Posterior vena cava (tissue), 2 donors: ENCODE measurements at regions not wholly inside any gene's neighbourhood (a gene's known extent, or its start where the extent isn't known, plus 50 kb on each side); places are given as distances from the start of the nearest gene placed in this dataset.

ENCODE experiments used
- DNase-seq: peaks from one replicate; pipeline ENCODE4 v3.0.0-alpha.2; 2020; ENCODE audit warnings: low spot score
- intact Hi-C, 2 donors: fragments of 100-400 bp; cut with DNase I; formaldehyde crosslinking; loops; one replicate each; pipeline versions ENCODE4 v1.14.1 to v1.14.2; 2022 to 2023
- donor health status: DM: yes; HTN: yes; CAD: no.
- donor health status: DM: yes; HTN: yes; CAD: no.

DNA sequence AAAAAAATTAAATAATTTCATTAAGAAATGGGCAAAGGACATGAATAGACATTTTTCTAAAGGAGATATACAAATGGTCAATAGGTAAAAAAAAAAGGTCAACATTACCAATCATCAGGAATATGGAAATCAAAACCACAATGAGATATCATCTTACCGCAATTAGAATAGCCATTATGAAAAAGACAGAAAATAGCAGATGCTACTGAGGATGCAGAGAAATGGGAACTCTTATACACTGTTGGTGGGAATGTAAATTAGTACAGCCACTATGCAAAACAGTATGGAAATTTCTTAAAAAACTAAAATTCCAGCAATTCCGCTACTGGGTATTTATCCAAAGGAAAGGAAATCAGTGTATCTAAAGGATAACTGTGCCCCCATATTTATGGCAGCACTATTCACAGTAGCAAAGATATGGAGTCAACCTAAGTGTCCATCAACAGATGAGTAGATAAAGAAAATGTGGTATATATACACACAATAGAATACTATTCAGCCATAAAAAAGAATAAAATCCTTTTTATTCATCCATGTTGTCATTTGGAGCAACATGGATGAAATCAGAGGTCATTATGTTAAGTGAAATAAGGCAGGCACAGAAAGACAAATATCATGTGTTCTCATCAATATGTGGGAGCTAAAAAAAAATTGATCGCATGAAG is 132.4 kb downstream of the RPL22L1 start:
- DNase-seq, result no peak
- intact Hi-C loops, result no loop called here

DNA sequence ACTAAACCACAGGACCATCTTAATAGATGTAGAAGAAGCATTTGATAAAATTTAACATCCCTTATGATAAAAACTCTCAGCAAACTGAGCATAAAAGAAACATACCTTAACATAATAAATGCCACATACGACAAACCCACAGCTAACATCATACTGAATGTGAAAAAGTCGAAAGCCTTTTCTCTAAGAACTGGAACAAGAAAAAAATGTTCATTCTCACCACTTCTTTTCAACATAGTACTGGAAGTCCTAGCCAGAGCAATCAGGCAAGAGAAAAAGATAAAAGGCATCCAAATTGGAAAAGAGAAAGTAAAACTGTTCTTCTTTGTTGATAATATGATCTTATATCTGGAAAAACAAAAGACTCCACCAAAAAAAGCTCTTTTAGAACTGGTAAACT is 134.2 kb downstream of the RPL22L1 start:
- DNase-seq, result no peak
- intact Hi-C loops, result no loop called here

DNA sequence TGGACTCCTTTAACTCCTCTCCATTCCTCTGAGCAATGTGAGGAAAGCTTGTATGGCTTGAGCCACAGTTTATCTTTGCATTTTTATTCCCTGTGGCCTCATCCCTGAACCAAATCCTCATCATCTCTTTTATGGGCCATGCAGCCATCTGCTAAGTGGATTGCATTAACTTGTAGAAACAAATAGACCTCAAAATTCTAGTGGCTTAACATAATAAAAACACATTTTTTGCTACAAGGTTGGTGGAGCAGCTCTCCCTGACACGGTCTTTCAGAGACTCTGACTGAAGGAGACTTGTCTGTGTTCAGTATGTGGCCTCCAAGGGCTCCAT is 135.3 kb downstream of the RPL22L1 start:
- intact Hi-C loops, result no loop called here
- no peak for DNase-seq

DNA sequence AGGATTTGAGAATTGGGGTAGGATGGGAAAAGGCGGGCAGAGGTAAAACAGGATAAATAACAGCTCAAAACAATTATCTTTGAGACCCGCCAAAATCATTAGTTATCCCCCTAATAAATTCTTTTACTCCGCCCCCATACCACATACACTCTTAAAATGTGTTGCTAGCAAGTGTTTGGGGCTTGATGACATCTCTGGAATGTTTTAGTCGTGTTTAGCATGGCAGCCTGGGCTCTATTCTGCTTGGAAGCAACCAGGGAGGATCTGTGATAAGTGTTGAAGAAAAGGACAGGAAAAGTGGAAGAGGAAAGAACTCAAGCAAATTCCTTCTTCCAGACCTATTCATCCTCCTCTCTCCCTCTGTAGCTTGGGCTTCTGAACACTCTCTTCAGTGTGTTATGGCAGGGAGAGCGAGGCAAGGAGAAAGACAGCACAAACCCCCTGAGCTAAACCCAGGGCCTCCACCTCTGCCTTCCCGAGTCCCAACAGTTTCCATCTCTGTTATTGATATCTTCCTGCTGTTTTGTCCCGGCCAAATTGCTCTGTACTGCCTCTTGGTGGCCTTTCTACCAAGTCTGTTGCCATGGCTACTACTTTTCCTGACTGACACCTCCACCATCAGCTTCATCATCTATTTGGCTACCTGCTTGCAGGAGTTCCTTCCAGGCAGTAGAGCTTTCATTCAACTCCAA is 135.8 kb downstream of the RPL22L1 start:
- intact Hi-C loops, result no loop called here
- no peak for DNase-seq

DNA sequence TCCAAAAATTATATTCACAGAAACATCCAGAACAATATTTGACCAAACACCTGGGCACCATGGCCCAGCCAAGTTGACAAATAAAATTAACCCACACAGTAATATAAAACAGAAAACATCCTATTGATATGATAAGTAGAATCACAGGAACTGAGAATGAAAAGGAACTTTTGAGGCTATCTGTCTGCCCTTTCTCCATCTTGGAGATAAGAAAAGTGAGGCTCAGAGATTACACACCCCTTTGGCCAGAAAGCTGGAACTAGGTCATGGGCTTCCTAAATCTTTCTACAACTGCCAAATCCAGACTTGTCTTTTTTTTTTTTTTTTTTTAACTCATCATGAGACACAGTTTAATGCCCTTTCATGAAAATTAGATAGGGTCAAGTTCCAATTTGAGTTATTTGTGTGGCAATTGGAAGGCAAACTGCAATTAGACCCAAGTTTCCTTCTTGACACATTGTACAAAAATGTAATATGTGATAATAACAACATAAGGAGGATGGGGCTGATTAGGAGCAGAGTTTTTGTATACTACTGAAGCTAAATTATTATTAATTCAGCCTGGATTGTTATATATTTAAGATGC is 137.2 kb downstream of the RPL22L1 start:
- intact Hi-C loops, result no loop called here
- DNase-seq, result no peak

DNA sequence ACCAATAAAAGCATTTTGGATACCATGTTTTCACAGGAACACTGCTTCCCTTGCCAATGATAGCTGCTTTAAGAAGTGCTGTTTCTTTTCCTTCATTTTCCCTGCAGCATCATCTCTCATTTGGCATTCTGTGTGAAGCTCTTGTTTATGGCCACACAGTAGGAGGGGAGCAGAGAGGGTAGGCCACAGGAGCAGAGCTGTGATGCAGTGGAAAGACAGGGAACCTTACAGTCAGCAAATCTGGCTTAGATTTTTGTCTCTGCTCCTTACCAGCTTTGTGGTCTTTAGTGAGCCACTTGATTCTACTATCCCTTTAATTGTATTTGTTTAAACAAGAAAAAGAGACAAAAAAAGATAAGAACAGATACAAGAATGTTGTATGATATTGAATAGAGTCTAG is 138.7 kb downstream of the RPL22L1 start:
- intact Hi-C loops, result no loop called here
- DNase-seq, result no peak

DNA sequence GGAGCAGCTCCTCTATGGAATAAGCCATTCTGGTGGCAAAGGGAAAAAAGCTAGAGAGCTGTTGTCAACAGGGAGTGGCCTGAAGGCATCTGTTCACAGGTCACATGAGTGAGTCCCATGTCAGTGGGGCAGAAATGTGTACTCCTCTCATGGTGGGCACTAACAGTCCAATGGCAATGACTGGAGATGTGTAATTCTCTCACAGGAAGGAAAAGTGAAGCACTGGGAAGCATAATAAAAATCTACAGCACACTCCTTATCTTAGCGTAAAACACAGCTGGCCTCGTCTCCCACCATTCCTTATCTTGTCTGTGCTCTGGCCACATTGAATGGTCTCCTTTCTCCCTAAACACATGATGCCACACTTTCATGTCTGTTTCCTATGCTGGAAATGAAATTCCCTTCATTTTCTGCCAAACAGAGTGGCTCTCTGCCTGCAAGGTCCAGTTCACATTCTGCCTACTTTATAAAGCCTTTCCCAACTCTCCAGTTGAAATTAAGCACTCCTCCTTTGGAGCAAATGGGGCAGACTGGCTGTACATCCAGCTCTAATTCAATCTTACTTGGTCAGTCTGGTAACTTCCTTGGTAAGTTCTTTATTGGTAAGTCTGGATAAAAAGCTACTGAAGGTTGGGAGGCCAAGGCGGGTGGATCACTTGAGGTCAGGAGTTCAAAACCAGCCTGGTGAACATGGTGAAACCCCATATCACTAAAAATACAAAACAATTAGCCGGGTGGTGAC is 139.8 kb downstream of the RPL22L1 start:
- intact Hi-C loops, result no loop called here
- DNase-seq, result no peak

DNA sequence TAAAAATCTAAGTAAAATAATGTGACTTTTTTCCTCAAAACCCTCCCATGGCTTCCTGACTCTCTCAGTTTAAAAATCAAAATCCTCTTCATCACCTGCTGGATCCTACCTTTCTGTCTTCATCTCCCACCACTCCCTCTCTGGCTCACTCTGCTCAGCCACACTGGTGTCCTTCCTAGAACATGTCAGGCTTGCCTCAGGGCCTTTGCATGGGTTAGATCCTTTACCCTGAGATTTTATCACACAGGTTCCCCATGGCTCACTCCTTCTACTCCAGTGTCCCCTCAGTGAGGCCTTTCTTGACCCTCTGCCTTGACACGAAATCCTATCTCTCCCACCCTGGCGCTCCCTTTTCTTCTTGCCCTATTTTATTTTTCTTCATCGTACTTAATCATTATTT is 141.8 kb downstream of the RPL22L1 start:
- intact Hi-C loops, result no loop called here

DNA sequence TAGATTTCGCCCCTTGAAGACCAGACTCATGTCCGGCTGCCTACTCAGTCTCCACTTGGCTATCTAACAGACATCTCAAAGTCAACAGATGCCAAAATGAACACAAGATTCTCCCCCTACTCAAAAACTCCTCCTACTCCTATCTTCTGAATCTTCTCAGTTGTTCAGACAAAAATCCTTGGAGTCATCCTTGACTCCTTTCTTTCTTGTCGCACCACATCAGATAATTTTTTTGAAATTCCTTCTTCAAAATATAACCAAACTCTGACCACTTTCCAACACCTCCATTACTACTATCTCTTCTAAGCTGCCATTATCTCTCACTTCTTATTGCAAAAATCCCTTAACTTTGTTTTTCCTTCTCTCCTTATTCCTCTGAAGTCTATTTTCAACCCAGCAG is 141.9 kb upstream of the SLC7A14 start:
- intact Hi-C loops, result no loop called here
- DNase-seq, result no peak

More for the DNA sequence above, 141.8 kb downstream of the RPL22L1 start:
- DNase-seq, result no peak

DNA sequence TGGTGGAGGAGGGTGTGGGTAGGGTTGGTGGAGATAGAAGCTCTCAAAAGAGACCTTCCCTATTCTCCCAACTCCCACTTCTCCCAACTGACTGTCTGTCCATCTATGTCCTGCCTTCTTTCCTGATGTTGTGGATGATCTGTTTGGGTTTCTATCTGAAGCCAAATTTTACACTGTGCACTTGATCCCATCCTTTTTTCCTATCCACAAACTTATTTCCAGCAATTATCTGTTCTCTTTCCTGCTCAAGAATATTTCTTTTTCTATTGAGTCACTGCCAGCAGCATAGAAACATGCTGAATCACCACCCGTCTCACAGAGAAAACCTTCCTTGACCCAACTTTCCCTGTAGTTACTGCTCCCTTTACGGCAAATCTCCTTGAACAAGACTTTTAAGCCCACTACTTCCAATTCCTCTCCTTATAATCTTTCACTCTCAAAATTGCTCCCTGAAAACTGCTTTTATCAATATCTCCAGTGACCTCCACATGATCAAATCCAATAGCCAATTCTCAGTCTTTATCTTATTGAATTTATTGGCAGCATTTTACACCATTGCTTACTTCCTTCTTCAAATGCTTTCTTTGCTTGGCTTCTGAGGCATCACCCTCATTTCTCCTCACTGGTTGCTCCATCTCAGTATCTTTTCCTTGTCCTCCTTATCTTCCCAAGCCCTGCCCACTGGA is 141.2 kb upstream of the SLC7A14 start:
- no peak for DNase-seq
- intact Hi-C loops, result no loop called here

DNA sequence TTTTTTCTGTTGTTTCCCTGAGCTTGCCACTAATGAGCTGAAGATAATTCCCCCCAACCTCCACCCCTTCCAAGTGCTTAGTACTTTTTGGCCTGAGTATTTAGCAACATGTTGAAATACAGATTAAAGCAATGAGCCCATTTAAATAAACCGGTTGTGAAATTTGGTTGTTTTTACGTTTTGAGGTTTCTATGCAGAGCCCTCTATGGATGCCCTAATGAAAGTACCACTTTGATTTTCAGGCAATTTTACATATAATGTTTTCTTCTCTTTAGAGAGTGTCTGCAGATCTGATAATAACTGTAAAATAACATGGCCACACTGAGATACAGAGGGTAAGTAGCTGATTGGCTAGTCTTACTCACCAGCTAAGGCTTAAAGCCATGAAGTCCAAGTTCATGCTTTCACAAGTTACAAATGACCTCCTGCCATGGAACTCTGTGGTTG is 139.4 kb upstream of the SLC7A14 start:
- intact Hi-C loops, result loop anchor here in 1 of 2 donors (2.0 kb wide), 1 partner anchor 45 kb away; no protein-coding TSS in a partner anchor

DNA sequence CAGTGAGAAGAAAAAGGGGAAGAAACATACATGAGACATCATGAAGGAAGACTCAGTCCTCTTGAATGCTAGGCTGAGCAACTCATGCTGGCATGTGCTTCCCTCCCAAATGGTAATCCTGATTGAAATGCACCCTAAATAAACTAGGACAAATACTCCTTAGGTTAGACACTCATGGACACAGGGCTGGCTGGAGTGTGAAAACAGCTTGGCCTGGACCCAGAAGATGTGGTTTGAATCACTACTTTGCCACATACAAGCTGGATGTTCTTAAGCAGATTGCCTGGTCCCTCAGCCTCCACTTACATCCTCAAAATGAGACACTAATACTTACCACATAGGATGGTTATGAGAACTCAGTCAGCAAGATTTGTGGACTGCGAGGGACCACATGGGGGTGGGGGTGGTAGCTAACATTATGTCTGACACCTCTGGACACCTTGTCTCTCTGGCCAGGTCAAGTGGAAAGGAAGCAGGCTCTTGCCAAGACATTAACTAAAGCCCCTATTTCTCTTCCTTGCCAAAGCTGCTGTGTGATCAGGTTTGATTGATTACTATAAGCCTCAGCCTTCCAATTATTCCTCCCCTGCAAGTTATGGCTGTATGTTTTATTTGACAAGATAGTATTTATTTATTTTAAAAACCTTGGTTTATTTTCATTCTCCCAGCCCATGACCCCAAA is 138.9 kb upstream of the SLC7A14 start:
- intact Hi-C loops, result loop anchor here in 1 of 2 donors (2.0 kb wide), 1 partner anchor 46 kb away; no protein-coding TSS in a partner anchor
- no peak for DNase-seq

More for the DNA sequence above, 139.4 kb upstream of the SLC7A14 start:
- no peak for DNase-seq

DNA sequence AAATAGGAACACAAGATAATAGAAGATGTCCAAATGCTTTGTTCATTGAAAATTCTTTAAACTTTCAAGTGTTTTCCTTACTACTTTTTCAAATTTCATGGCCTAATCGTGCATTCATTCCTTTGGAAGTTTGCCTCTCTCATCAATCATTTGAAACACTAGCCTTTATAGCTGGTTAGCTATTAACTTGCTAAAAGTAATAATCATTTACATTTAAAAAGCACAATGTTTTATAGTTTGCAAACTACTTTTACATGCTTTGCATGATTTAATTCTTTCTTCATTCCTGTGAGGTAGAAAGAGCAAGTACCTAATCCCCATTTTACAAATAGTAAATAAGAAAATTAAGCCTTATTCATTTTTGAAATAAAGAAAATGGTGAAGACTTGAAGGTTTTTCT is 137.4 kb upstream of the SLC7A14 start:
- intact Hi-C loops, result no loop called here
- no peak for DNase-seq

DNA sequence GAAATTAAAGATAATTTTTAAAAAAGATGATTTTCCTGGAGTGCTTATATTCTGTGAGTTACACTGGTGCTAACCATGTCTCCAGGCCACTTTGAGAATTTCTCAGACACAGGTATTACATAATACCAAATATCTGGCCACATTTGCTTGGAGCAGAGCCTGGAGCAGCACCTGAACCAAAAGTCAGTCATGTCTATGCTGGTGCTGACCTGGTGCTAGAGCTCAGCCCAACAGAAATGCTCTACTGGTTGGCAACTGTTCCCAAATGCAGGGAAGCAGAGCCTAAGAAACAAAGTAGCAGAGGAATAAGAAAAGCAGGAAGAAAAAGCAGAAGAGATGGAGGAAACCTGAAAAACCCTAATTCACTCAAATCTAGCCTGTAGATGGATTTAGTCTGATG is 135.7 kb upstream of the SLC7A14 start:
- no peak for DNase-seq
- intact Hi-C loops, result no loop called here

DNA sequence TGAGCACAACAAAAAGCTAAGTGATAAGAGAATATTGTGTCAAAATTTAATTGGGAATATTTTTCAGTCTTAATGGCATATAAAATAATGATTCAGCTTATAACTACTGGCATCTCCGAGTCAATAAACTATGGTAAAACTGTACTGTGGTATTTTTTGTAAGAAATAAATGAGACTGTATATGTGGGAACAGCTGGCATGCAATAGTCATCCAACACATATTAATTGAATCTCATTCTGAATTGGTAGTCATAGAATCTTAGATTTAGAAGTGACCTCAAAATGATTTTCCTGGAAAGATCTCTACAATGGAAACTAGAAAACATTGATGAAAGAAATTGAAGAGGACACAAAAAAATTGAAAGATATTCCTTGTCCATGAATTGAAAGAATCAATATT is 133.4 kb upstream of the SLC7A14 start:
- intact Hi-C loops, result no loop called here

DNA sequence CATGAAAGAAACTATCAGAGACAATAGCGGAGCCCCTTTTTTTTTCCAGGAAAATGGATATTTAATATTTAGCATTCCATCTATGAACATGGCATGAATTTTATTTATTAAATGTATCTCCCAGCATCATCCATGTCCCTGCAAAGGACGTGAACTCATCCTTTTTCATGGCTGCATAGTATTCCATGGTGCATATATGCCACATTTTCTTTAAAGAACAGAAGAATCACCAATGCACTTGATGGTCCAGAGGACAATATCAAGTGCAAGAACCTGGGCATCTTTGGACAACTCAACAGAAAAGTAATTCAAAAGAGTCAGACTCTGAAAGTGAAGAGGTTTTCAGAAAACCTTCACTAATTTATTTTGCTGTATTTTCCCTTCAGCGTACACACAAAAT is 133.0 kb upstream of the SLC7A14 start:
- no peak for DNase-seq
- intact Hi-C loops, result no loop called here

More for the DNA sequence above, 133.4 kb upstream of the SLC7A14 start:
- DNase-seq, result no peak

DNA sequence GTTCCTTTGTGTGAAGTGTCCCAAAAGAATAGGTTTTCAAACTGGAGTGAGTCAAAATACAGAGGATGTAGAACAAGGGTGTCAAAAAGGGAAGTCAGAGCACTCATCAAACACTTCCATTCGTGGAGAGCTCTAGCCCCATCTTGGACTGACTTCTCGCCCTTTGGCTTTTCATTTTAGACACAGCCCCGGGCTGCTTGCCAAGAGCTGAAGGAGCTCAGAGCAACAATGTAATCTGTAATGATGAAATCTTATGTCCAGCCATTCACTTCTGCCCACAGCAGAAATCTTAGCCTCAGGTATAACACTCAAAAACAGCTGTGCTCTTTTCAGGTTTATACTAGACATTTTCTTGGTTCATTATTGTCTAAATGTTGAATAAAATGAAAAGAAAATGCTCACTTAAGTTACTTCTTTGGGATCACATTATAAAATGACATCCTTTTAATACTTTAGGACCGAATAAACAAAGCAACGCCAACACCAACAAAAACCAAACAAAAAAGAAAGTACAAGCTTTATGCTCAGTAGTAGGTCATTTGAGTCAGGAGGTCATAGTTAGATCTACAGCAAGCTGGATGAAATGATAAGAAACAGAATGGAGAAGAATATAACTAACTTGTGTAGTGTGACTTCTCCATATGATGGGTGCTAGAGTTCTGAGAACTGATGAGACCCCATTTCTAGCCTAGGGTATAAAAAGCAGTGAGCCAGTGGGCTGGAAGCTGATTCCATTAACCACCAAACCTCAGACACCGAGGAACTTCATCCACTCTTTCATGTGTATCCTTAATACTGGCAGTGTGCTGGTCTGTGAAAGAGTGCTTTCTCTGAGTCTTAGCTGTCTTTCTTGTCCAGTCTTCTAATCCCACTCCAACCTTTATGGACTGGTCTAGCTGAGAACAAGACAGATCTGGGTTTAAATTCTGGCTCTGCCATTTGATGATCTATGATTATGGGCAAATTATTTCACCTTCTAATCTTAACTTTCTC is 131.8 kb upstream of the SLC7A14 start:
- intact Hi-C loops, result no loop called here
- DNase-seq, result peak; percentile 84
